Activated CD8-positive, alpha-beta memory T cell treated with anti-CD3 and anti-CD28 coated beads, Interleukin-2, amount 10 ng/mL, durations not matched to agents 7 days and 5 days (primary cell): ENCODE measurements at regions not wholly inside any gene's neighbourhood (a gene's known extent, or its start where the extent isn't known, plus 50 kb on each side); places are given as distances from the start of the nearest gene placed in this dataset.

ENCODE experiments used
- ATAC-seq: fragments of 150-1000 bp; cut with Tn5 transposase; one replicate; pipeline ENCODE4 v1.10.0; 2021; ENCODE audit warnings: moderate library complexity
- CTCF ChIA-PET: fragments of 350-600 bp; sonication (Branson Sonifier 250); formaldehyde crosslinking; loops from one replicate; lab custom pipeline; 2021; ENCODE audit warnings: antibody characterized with exemption; lab: Charles Lee
- DNase-seq: peaks from one replicate; pipeline ENCODE4 v3.0.0-alpha.2; 2020
- H3K27ac Mint-ChIP-seq: one replicate; pipeline ENCODE4 v1.8.0; 2021; ENCODE audit warnings: mild to moderate bottlenecking, mixed read lengths
- H3K27me3 Mint-ChIP-seq: one replicate; pipeline ENCODE4 v1.8.0; 2021; ENCODE audit warnings: mixed read lengths
- H3K36me3 Mint-ChIP-seq: one replicate; pipeline ENCODE4 v1.8.0; 2021; ENCODE audit warnings: mild to moderate bottlenecking, mixed read lengths
- H3K4me1 Mint-ChIP-seq: one replicate; pipeline ENCODE4 v1.8.0; 2021; ENCODE audit warnings: mixed read lengths
- H3K4me3 Mint-ChIP-seq: one replicate; pipeline ENCODE4 v1.8.0; 2021; ENCODE audit warnings: mild to moderate bottlenecking, moderate library complexity, mixed read lengths
- H3K9me3 Mint-ChIP-seq: one replicate; pipeline ENCODE4 v1.8.0; 2022; ENCODE audit warnings: low read depth, mixed read lengths

- CTCF ChIA-PET, result interaction anchor here (0.6 kb wide), 1 partner anchor 506 kb away, joined by 3 read pairs; no protein-coding TSS in a partner anchor
- Mint-ChIP-seq H3K4me1 (no peaks in the 10 kb centered on the region), H3K9me3 (no peaks in the 10 kb centered on the region), H3K27me3 (no peaks in the 10 kb centered on the region), H3K36me3 (no peaks in the 10 kb centered on the region), H3K4me3 (no peak overlapping the region), H3K27ac (no peak overlapping the region)
- no peak for DNase-seq
- ATAC-seq, result no peak
Measured at GRCh38 chr5:136642976-136643375, 277.6 kb upstream of the TRPC7 start.

- ATAC-seq, result no peak
- no peaks in the 10 kb centered on the region for H3K9me3 Mint-ChIP-seq
- CTCF ChIA-PET, result no interaction called here
- no peaks in the 10 kb centered on the region for H3K36me3 Mint-ChIP-seq
- no peak overlapping the region for H3K27ac Mint-ChIP-seq
- DNase-seq, result no peak
- H3K4me3 Mint-ChIP-seq, result no peak overlapping the region
- no peaks in the 10 kb centered on the region for H3K4me1 Mint-ChIP-seq
- no peaks in the 10 kb centered on the region for H3K27me3 Mint-ChIP-seq
Measured at GRCh38 chr5:136639616-136640015, 274.3 kb upstream of the TRPC7 start.

GRCh38 chr5:136638084-136638483, 272.7 kb upstream of the TRPC7 start:
- ATAC-seq (no peak), DNase-seq (no peak)
- no peaks in the 10 kb centered on the region for H3K9me3 Mint-ChIP-seq
- H3K27ac Mint-ChIP-seq, result no peak overlapping the region
- CTCF ChIA-PET, result no interaction called here
- no peaks in the 10 kb centered on the region for H3K4me1 Mint-ChIP-seq
- no peak overlapping the region for H3K4me3 Mint-ChIP-seq
- no peaks in the 10 kb centered on the region for H3K27me3 Mint-ChIP-seq
- no peaks in the 10 kb centered on the region for H3K36me3 Mint-ChIP-seq

GRCh38 chr5:136636001-136636400, 270.7 kb upstream of the TRPC7 start:
- H3K27me3 Mint-ChIP-seq, result no peaks in the 10 kb centered on the region
- ATAC-seq, result no peak
- no peaks in the 10 kb centered on the region for H3K36me3 Mint-ChIP-seq
- no peak overlapping the region for H3K27ac Mint-ChIP-seq
- no peak for DNase-seq
- no peaks in the 10 kb centered on the region for H3K4me1 Mint-ChIP-seq
- H3K4me3 Mint-ChIP-seq, result no peak overlapping the region
- H3K9me3 Mint-ChIP-seq, result no peaks in the 10 kb centered on the region
- CTCF ChIA-PET, result no interaction called here

GRCh38 chr5:136631186-136631585, 265.8 kb upstream of the TRPC7 start:
- DNase-seq (no peak), ATAC-seq (no peak)
- Mint-ChIP-seq H3K27me3 (no peaks in the 10 kb centered on the region), H3K27ac (no peak overlapping the region), H3K36me3 (no peaks in the 10 kb centered on the region), H3K4me1 (no peaks in the 10 kb centered on the region), H3K9me3 (peaks cover 3% of the 10 kb centered on the region), H3K4me3 (no peak overlapping the region)
- CTCF ChIA-PET, result no interaction called here

GRCh38 chr5:136629125-136629792, 263.9 kb upstream of the TRPC7 start:
- no peak overlapping the region for H3K27ac Mint-ChIP-seq
- peaks cover 5% of the 10 kb centered on the region for H3K9me3 Mint-ChIP-seq
- no peaks in the 10 kb centered on the region for H3K36me3 Mint-ChIP-seq
- DNase-seq (no peak), ATAC-seq (no peak)
- H3K4me1 Mint-ChIP-seq, result no peaks in the 10 kb centered on the region
- CTCF ChIA-PET, result no interaction called here
- H3K4me3 Mint-ChIP-seq, result no peak overlapping the region
- no peaks in the 10 kb centered on the region for H3K27me3 Mint-ChIP-seq

- H3K36me3 Mint-ChIP-seq, result no peaks in the 10 kb centered on the region
- no peak overlapping the region for H3K27ac Mint-ChIP-seq
- CTCF ChIA-PET, result no interaction called here
- DNase-seq (no peak), ATAC-seq (no peak)
- H3K27me3 Mint-ChIP-seq, result no peaks in the 10 kb centered on the region
- no peak overlapping the region for H3K4me3 Mint-ChIP-seq
- no peaks in the 10 kb centered on the region for H3K4me1 Mint-ChIP-seq
- peaks cover 5% of the 10 kb centered on the region for H3K9me3 Mint-ChIP-seq
Measured at GRCh38 chr5:136626531-136626930, 261.2 kb upstream of the TRPC7 start.

- H3K36me3 Mint-ChIP-seq, result no peaks in the 10 kb centered on the region
- ATAC-seq, result no peak
- no peak for DNase-seq
- H3K27me3 Mint-ChIP-seq, result no peaks in the 10 kb centered on the region
- H3K27ac Mint-ChIP-seq, result no peak overlapping the region
- H3K4me3 Mint-ChIP-seq, result no peak overlapping the region
- CTCF ChIA-PET, result no interaction called here
- peaks cover 5% of the 10 kb centered on the region for H3K9me3 Mint-ChIP-seq
- no peaks in the 10 kb centered on the region for H3K4me1 Mint-ChIP-seq
Measured at GRCh38 chr5:136622747-136623146, 257.4 kb upstream of the TRPC7 start.

- Mint-ChIP-seq H3K27me3 (no peaks in the 10 kb centered on the region), H3K27ac (no peak overlapping the region), H3K36me3 (no peaks in the 10 kb centered on the region), H3K9me3 (peaks cover 2% of the 10 kb centered on the region), H3K4me1 (no peaks in the 10 kb centered on the region), H3K4me3 (no peak overlapping the region)
- DNase-seq, result no peak
- ATAC-seq, result no peak
- CTCF ChIA-PET, result no interaction called here
Measured at GRCh38 chr5:136621743-136622142, 256.4 kb upstream of the TRPC7 start.

- Mint-ChIP-seq H3K4me3 (no peak overlapping the region), H3K27ac (no peak overlapping the region), H3K9me3 (no peaks in the 10 kb centered on the region), H3K4me1 (no peaks in the 10 kb centered on the region), H3K27me3 (no peaks in the 10 kb centered on the region), H3K36me3 (no peaks in the 10 kb centered on the region)
- CTCF ChIA-PET, result no interaction called here
- no peak for ATAC-seq
- DNase-seq, result no peak
Measured at GRCh38 chr5:136620621-136621020, 255.3 kb upstream of the TRPC7 start.

GRCh38 chr5:136620016-136620419, 254.7 kb upstream of the TRPC7 start:
- no peaks in the 10 kb centered on the region for H3K4me1 Mint-ChIP-seq
- no peak overlapping the region for H3K4me3 Mint-ChIP-seq
- CTCF ChIA-PET, result no interaction called here
- no peaks in the 10 kb centered on the region for H3K27me3 Mint-ChIP-seq
- no peaks in the 10 kb centered on the region for H3K36me3 Mint-ChIP-seq
- no peaks in the 10 kb centered on the region for H3K9me3 Mint-ChIP-seq
- ATAC-seq, result no peak
- H3K27ac Mint-ChIP-seq, result no peak overlapping the region
- no peak for DNase-seq

GRCh38 chr5:136619556-136619955, 254.2 kb upstream of the TRPC7 start:
- Mint-ChIP-seq H3K27ac (no peak overlapping the region), H3K4me3 (no peak overlapping the region), H3K4me1 (no peaks in the 10 kb centered on the region), H3K9me3 (no peaks in the 10 kb centered on the region), H3K36me3 (no peaks in the 10 kb centered on the region), H3K27me3 (no peaks in the 10 kb centered on the region)
- ATAC-seq, result no peak
- CTCF ChIA-PET, result no interaction called here
- DNase-seq, result no peak

- ATAC-seq (no peak), DNase-seq (no peak)
- Mint-ChIP-seq H3K27ac (no peak overlapping the region), H3K27me3 (no peaks in the 10 kb centered on the region), H3K9me3 (no peaks in the 10 kb centered on the region), H3K4me1 (no peaks in the 10 kb centered on the region), H3K36me3 (no peaks in the 10 kb centered on the region), H3K4me3 (no peak overlapping the region)
- CTCF ChIA-PET, result no interaction called here
Measured at GRCh38 chr5:136615251-136616119, 250.1 kb upstream of the TRPC7 start.

GRCh38 chr5:136613230-136613629, 247.9 kb upstream of the TRPC7 start:
- ATAC-seq, result no peak
- H3K27ac Mint-ChIP-seq, result no peak overlapping the region
- H3K4me1 Mint-ChIP-seq, result no peaks in the 10 kb centered on the region
- H3K36me3 Mint-ChIP-seq, result no peaks in the 10 kb centered on the region
- no peaks in the 10 kb centered on the region for H3K27me3 Mint-ChIP-seq
- no peak for DNase-seq
- CTCF ChIA-PET, result no interaction called here
- no peak overlapping the region for H3K4me3 Mint-ChIP-seq
- no peaks in the 10 kb centered on the region for H3K9me3 Mint-ChIP-seq
